Loucy (cell line): ENCODE measurements at regions not wholly inside any gene's neighbourhood (a gene's known extent, or its start where the extent isn't known, plus 50 kb on each side); places are given as distances from the start of the nearest gene placed in this dataset.

Source experiments
- EZH2phosphoT487 ChIP-seq: fragments of 200-600 bp; IDR thresholded peaks from 2 replicates; pipeline ENCODE4 v1.6.1; 2018; ENCODE audit warnings: antibody characterized with exemption, mild to moderate bottlenecking, moderate library complexity, borderline replicate concordance
- TF ChIP-seq, protein P1 (sequence below): fragments of 200-600 bp; sonication (generic); conservative IDR thresholded peaks from 2 replicates; pipeline ENCODE4 v1.5.1; 2014; ENCODE audit warnings: mild to moderate bottlenecking, antibody characterized with exemption, low read length

DNA sequence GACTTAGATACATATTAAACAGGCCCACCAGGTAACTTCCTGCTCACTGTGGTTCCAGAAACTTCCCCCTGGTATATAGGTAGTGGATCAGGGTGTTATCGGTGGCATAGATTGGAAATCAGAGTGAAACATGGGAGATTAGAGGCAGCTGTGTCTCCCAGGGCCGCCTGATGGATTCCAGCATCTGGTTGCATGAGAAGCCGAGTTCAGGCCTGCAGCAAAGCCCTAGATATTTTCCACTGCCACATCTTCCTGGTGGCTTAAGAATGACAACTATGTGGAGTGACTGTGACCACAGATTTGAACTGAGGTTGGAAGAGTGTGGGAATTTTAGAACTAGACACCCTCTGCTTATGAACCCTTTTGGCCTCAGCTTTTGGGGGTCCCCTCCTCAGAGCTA lies 184.8 kb upstream of the NTF3 start:
- TF ChIP-seq, protein P1, sequence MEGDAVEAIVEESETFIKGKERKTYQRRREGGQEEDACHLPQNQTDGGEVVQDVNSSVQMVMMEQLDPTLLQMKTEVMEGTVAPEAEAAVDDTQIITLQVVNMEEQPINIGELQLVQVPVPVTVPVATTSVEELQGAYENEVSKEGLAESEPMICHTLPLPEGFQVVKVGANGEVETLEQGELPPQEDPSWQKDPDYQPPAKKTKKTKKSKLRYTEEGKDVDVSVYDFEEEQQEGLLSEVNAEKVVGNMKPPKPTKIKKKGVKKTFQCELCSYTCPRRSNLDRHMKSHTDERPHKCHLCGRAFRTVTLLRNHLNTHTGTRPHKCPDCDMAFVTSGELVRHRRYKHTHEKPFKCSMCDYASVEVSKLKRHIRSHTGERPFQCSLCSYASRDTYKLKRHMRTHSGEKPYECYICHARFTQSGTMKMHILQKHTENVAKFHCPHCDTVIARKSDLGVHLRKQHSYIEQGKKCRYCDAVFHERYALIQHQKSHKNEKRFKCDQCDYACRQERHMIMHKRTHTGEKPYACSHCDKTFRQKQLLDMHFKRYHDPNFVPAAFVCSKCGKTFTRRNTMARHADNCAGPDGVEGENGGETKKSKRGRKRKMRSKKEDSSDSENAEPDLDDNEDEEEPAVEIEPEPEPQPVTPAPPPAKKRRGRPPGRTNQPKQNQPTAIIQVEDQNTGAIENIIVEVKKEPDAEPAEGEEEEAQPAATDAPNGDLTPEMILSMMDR = no peak
- no peak for TF ChIP-seq EZH2phosphoT487
